Activated CD4-positive, alpha-beta T cell treated with anti-CD3 and anti-CD28 coated beads, Interleukin-2, amount 50 U/mL, for 24 hours (primary cell): ENCODE measurements at regions not wholly inside any gene's neighbourhood (a gene's known extent, or its start where the extent isn't known, plus 50 kb on each side); places are given as distances from the start of the nearest gene placed in this dataset.
"Not testable (repeated sequence)": the region's sequence is repeated elsewhere in the genome, so short reads cannot be mapped to it uniquely, and the experiment has no call there.

Source experiments
- DNase-seq, 2 donors: peaks; one replicate each; pipeline ENCODE4 v3.0.0-alpha.2; 2020; ENCODE audit warnings: low read depth in 1 of 2, low spot score in 1 of 2

- DNase-seq: not testable (repeated sequence)
Measured at GRCh38 chr15:44904651-44905340, 51.7 kb upstream of the TERB2 start.
